ENCODE measurements at regions not wholly inside any gene's neighbourhood (a gene's known extent, or its start where the extent isn't known, plus 50 kb on each side); places are given as distances from the start of the nearest gene placed in this dataset.

- Histone ChIP-seq H3K4me1 (no peaks in the 10 kb centered on the region), H3K36me3 (no peaks in the 10 kb centered on the region), H3K9me3 (no peaks in the 10 kb centered on the region), H3K27ac (no peak overlapping the region), H3K4me3 (no peak overlapping the region), H3K27me3 (no peaks in the 10 kb centered on the region)
- TF ChIP-seq CTCF (IDR thresholded peaks at IDR 0.05) (no peak), POLR2A (IDR thresholded peaks at IDR 0.05) (no peak), POLR2AphosphoS5 (IDR thresholded peaks at IDR 0.05) (no peak)
- no peak for DNase-seq (ENCODE audit: low spot score in 2 of 2)
- intact Hi-C loops (cut with DNase I; ENCODE audit: low total_unique reads) = no loop called here
Observed at GRCh38 chr17:14918540-14918939, 346.6 kb downstream of the PMP22 start.

GRCh38 chr17:14910916-14911315 is 354.2 kb downstream of the PMP22 start:
- Histone ChIP-seq H3K27me3 (no peaks in the 10 kb centered on the region), H3K4me3 (no peak overlapping the region), H3K36me3 (no peaks in the 10 kb centered on the region), H3K9me3 (no peaks in the 10 kb centered on the region), H3K4me1 (no peaks in the 10 kb centered on the region), H3K27ac (no peak overlapping the region)
- TF ChIP-seq POLR2AphosphoS5 (IDR thresholded peaks at IDR 0.05) = no peak
- TF ChIP-seq POLR2A (IDR thresholded peaks at IDR 0.05) = no peak
- TF ChIP-seq CTCF (IDR thresholded peaks at IDR 0.05) = no peak
- intact Hi-C loops (cut with DNase I; ENCODE audit: low total_unique reads) = no loop called here
- DNase-seq (ENCODE audit: low spot score in 2 of 2) = no peak

- Histone ChIP-seq H3K27me3 (no peaks in the 10 kb centered on the region), H3K4me3 (no peak overlapping the region), H3K36me3 (no peaks in the 10 kb centered on the region), H3K9me3 (peaks cover 0 to 4% of the 10 kb centered on the region in 2 donors), H3K4me1 (no peaks in the 10 kb centered on the region), H3K27ac (no peak overlapping the region)
- TF ChIP-seq CTCF (IDR thresholded peaks at IDR 0.05) (no peak), POLR2A (IDR thresholded peaks at IDR 0.05) (no peak), POLR2AphosphoS5 (IDR thresholded peaks at IDR 0.05) (no peak)
- intact Hi-C loops (cut with DNase I; ENCODE audit: low total_unique reads) = no loop called here
- no peak for DNase-seq (ENCODE audit: low spot score in 2 of 2)
Observed at GRCh38 chr17:14904386-14904785, 360.7 kb downstream of the PMP22 start.

- Histone ChIP-seq H3K4me1 (no peaks in the 10 kb centered on the region), H3K27me3 (no peaks in the 10 kb centered on the region), H3K36me3 (no peaks in the 10 kb centered on the region), H3K4me3 (no peak overlapping the region), H3K27ac (no peak overlapping the region), H3K9me3 (peaks cover 0 to 4% of the 10 kb centered on the region in 2 donors)
- TF ChIP-seq CTCF (IDR thresholded peaks at IDR 0.05) (no peak), POLR2A (IDR thresholded peaks at IDR 0.05) (no peak), POLR2AphosphoS5 (IDR thresholded peaks at IDR 0.05) (no peak)
- DNase-seq (ENCODE audit: low spot score in 2 of 2) = no peak
- intact Hi-C loops (cut with DNase I; ENCODE audit: low total_unique reads) = no loop called here
Observed at GRCh38 chr17:14903854-14904253, 361.3 kb downstream of the PMP22 start.

GRCh38 chr17:14902803-14903202 is 362.3 kb downstream of the PMP22 start:
- H3K27me3 ChIP-seq = no peaks in the 10 kb centered on the region
- intact Hi-C loops (cut with DNase I; ENCODE audit: low total_unique reads) = no loop called here
- no peaks in the 10 kb centered on the region for H3K4me1 ChIP-seq
- TF ChIP-seq POLR2AphosphoS5 (IDR thresholded peaks at IDR 0.05) (no peak), CTCF (IDR thresholded peaks at IDR 0.05) (no peak), POLR2A (IDR thresholded peaks at IDR 0.05) (no peak)
- H3K27ac ChIP-seq = no peak overlapping the region
- DNase-seq (ENCODE audit: low spot score in 2 of 2) = no peak
- H3K4me3 ChIP-seq = no peak overlapping the region
- H3K36me3 ChIP-seq = no peaks in the 10 kb centered on the region
- H3K9me3 ChIP-seq = peaks cover 0 to 4% of the 10 kb centered on the region in 2 donors

Measured in breast epithelium (tissue), 4 donors.